Fibroblast of lung (primary cell): ENCODE measurements at regions not wholly inside any gene's neighbourhood (a gene's known extent, or its start where the extent isn't known, plus 50 kb on each side); places are given as distances from the start of the nearest gene placed in this dataset.

Experiments
- DNase-seq, 2 donors: peaks; one replicate each; pipeline versions ENCODE4 v3.0.0 to v3.0.0-alpha.2; 2010; ENCODE audit warnings: low read depth in 2 of 2
- H2AFZ ChIP-seq: 2 replicates; pipeline ENCODE4 v1.5.1; 2012; ENCODE audit warnings: low read length, control low read depth, inconsistent platforms
- H3K27ac ChIP-seq: 2 replicates; pipeline ENCODE4 v1.5.1; 2011; ENCODE audit warnings: low read length, control low read depth; ENCODE audit not compliant: insufficient read depth
- H3K27me3 ChIP-seq: 2 replicates; pipeline ENCODE4 v1.5.1; 2011; ENCODE audit warnings: mild to moderate bottlenecking, low read length; ENCODE audit not compliant: control insufficient read depth, insufficient read depth
- H3K36me3 ChIP-seq: 2 replicates; pipeline ENCODE4 v1.5.1; 2011; ENCODE audit warnings: low read length; ENCODE audit not compliant: control insufficient read depth, insufficient read depth
- H3K4me1 ChIP-seq: 2 replicates; pipeline ENCODE4 v1.5.1; 2011; ENCODE audit warnings: low read length; ENCODE audit not compliant: control insufficient read depth, insufficient read depth; ENCODE audit errors: extremely low read depth
- H3K4me2 ChIP-seq: 2 replicates; pipeline ENCODE4 v1.5.1; 2011; ENCODE audit warnings: low read length, control low read depth; ENCODE audit not compliant: insufficient read depth; ENCODE audit errors: extremely low read depth
- H3K4me3 ChIP-seq, 4 experiments: fragments of 200-600 bp in 1 of 4; sonication (generic) in 1 of 4; replicated peaks in 1 of 4; 2 replicates each; pipeline ENCODE4 v1.5.1; 2011 to 2016; ENCODE audit warnings: low read length in 4 of 4, low read depth in 3 of 4, mild to moderate bottlenecking in 3 of 4, control low read depth in 2 of 4, inconsistent platforms in 1 of 4, mixed read lengths in 1 of 4; ENCODE audit not compliant: insufficient read depth in 1 of 4; ENCODE audit errors: control extremely low read depth in 1 of 4
- H3K79me2 ChIP-seq: 2 replicates; pipeline ENCODE4 v1.5.1; 2012; ENCODE audit warnings: mild to moderate bottlenecking, low read length, inconsistent platforms; ENCODE audit not compliant: control insufficient read depth, insufficient read depth
- H3K9ac ChIP-seq: 2 replicates; pipeline ENCODE4 v1.5.1; 2011; ENCODE audit warnings: mild to moderate bottlenecking, low read length, control low read depth; ENCODE audit not compliant: insufficient read depth
- H3K9me3 ChIP-seq: 2 replicates; pipeline ENCODE4 v1.5.1; 2012; ENCODE audit warnings: low read depth, low read length; ENCODE audit not compliant: control insufficient read depth, insufficient read depth
- H4K20me1 ChIP-seq: 2 replicates; pipeline ENCODE4 v1.5.1; 2011; ENCODE audit warnings: low read length; ENCODE audit not compliant: control insufficient read depth, insufficient read depth; ENCODE audit errors: extremely low read depth
- CTCF ChIP-seq, 2 donors: IDR thresholded peaks in 1 of 2; conservative IDR thresholded peaks in 1 of 2; 1 replicate in 1 of 2; 2 replicates in 1 of 2; pipeline ENCODE4 v1.5.1; 2011 to 2012; ENCODE audit warnings: low read length in 2 of 2, control low read depth in 1 of 2, inconsistent platforms in 1 of 2, low read depth in 1 of 2, mild to moderate bottlenecking in 1 of 2
- EZH2 ChIP-seq: IDR thresholded peaks from 2 replicates; pipeline ENCODE4 v1.5.1; 2012; ENCODE audit warnings: low read length, control low read depth, mild to moderate bottlenecking; ENCODE audit errors: missing control alignments

- H3K79me2 ChIP-seq = no peaks in the 10 kb centered on the region
- no peak overlapping the region for H3K9ac ChIP-seq
- no peak overlapping the region for H3K4me3 ChIP-seq
- DNase-seq = no peak
- no peak overlapping the region for H2AFZ ChIP-seq
- no peaks in the 10 kb centered on the region for H4K20me1 ChIP-seq
- H3K4me1 ChIP-seq = no peaks in the 10 kb centered on the region
- no peak overlapping the region for H3K4me2 ChIP-seq
- no peaks in the 10 kb centered on the region for H3K27me3 ChIP-seq
- H3K9me3 ChIP-seq = no peaks in the 10 kb centered on the region
- no peak overlapping the region for H3K27ac ChIP-seq
- TF ChIP-seq EZH2 = no peak
- TF ChIP-seq CTCF (conservative IDR thresholded peaks at IDR 0.05 in 1 of 2, IDR thresholded peaks at IDR 0.05 in 1 of 2; ENCODE audit: low read depth in 1 of 2, low read length in 2 of 2) = no peak
- no peaks in the 10 kb centered on the region for H3K36me3 ChIP-seq
Observed at GRCh38 chr3:137347132-137347531, 389.3 kb downstream of the IL20RB start.

GRCh38 chr3:137347817-137348368, 390.1 kb downstream of the IL20RB start:
- TF ChIP-seq CTCF (conservative IDR thresholded peaks at IDR 0.05 in 1 of 2, IDR thresholded peaks at IDR 0.05 in 1 of 2; ENCODE audit: low read depth in 1 of 2, low read length in 2 of 2) (no peak), EZH2 (no peak)
- no peaks in the 10 kb centered on the region for H3K79me2 ChIP-seq

GRCh38 chr3:137348936-137349335, 391.2 kb downstream of the IL20RB start:
- H3K9ac ChIP-seq = no peak overlapping the region
- DNase-seq = no peak
- H3K36me3 ChIP-seq = no peaks in the 10 kb centered on the region
- H3K4me1 ChIP-seq = no peaks in the 10 kb centered on the region
- no peak overlapping the region for H3K4me3 ChIP-seq
- H4K20me1 ChIP-seq = no peaks in the 10 kb centered on the region
- no peak overlapping the region for H2AFZ ChIP-seq
- TF ChIP-seq EZH2 (no peak), CTCF (conservative IDR thresholded peaks at IDR 0.05 in 1 of 2, IDR thresholded peaks at IDR 0.05 in 1 of 2; ENCODE audit: low read depth in 1 of 2, low read length in 2 of 2) (no peak)
- H3K27me3 ChIP-seq = no peaks in the 10 kb centered on the region
- no peaks in the 10 kb centered on the region for H3K79me2 ChIP-seq
- no peak overlapping the region for H3K27ac ChIP-seq
- H3K4me2 ChIP-seq = no peak overlapping the region
- no peaks in the 10 kb centered on the region for H3K9me3 ChIP-seq

More at GRCh38 chr3:137347817-137348368, 390.1 kb downstream of the IL20RB start:
- H3K9ac ChIP-seq = no peak overlapping the region
- H2AFZ ChIP-seq = no peak overlapping the region
- H3K4me2 ChIP-seq = no peak overlapping the region
- no peaks in the 10 kb centered on the region for H3K9me3 ChIP-seq
- no peak overlapping the region for H3K27ac ChIP-seq
- H3K36me3 ChIP-seq = no peaks in the 10 kb centered on the region
- no peaks in the 10 kb centered on the region for H3K27me3 ChIP-seq
- no peaks in the 10 kb centered on the region for H4K20me1 ChIP-seq
- DNase-seq = no peak
- H3K4me1 ChIP-seq = no peaks in the 10 kb centered on the region
- no peak overlapping the region for H3K4me3 ChIP-seq
